Loucy (cell line): ENCODE measurements at regions not wholly inside any gene's neighbourhood (a gene's known extent, or its start where the extent isn't known, plus 50 kb on each side); places are given as distances from the start of the nearest gene placed in this dataset.
"Not testable (repeated sequence)": the region's sequence is repeated elsewhere in the genome, so short reads cannot be mapped to it uniquely, and the experiment has no call there.

Experiments used
- H2AFZ ChIP-seq: fragments of 200-600 bp; sonication (generic); 2 replicates; pipeline ENCODE4 v1.6.0; 2016; ENCODE audit warnings: antibody characterized with exemption, mild to moderate bottlenecking, low read length, moderate library complexity
- H3F3A ChIP-seq: fragments of 200-600 bp; 2 replicates; pipeline ENCODE4 v1.6.0; 2016; ENCODE audit warnings: antibody characterized with exemption, low read depth, mild to moderate bottlenecking
- H3K27me3 ChIP-seq: fragments of 200-600 bp; sonication (generic); 2 replicates; pipeline ENCODE4 v1.6.1; 2014; ENCODE audit warnings: low read length, mild to moderate bottlenecking; ENCODE audit not compliant: insufficient read depth, poor library complexity, severe bottlenecking
- H3K36me3 ChIP-seq: fragments of 200-600 bp; sonication (generic); 2 replicates; pipeline ENCODE4 v1.6.1; 2016; ENCODE audit warnings: low read length; ENCODE audit not compliant: insufficient read depth
- H3K4me1 ChIP-seq: fragments of 200-600 bp; sonication (generic); 2 replicates; pipeline ENCODE4 v1.5.1; 2014; ENCODE audit warnings: low read length, mild to moderate bottlenecking; ENCODE audit not compliant: insufficient read depth, poor library complexity, severe bottlenecking
- H3K4me2 ChIP-seq: fragments of 200-600 bp; sonication (generic); 2 replicates; pipeline ENCODE4 v1.6.0; 2014; ENCODE audit warnings: antibody characterized with exemption, low read length, low read depth, mild to moderate bottlenecking; ENCODE audit not compliant: poor library complexity, severe bottlenecking
- H3K4me3 ChIP-seq: fragments of 200-600 bp; sonication (generic); 2 replicates; pipeline ENCODE4 v1.5.1; 2014; ENCODE audit warnings: low read length, mild to moderate bottlenecking, mixed read lengths; ENCODE audit not compliant: poor library complexity, severe bottlenecking
- H3K79me2 ChIP-seq: fragments of 200-600 bp; sonication (generic); 2 replicates; pipeline ENCODE4 v1.6.1; 2014; ENCODE audit warnings: low read length; ENCODE audit not compliant: insufficient read depth
- H3K9ac ChIP-seq: fragments of 200-600 bp; sonication (generic); 2 replicates; pipeline ENCODE4 v1.6.0; 2014; ENCODE audit warnings: mild to moderate bottlenecking, low read depth, low read length, moderate library complexity; ENCODE audit not compliant: poor library complexity, severe bottlenecking
- H3K9me2 ChIP-seq: fragments of 200-600 bp; sonication (generic); replicated peaks from 2 replicates; pipeline ENCODE4 v1.6.1; 2016; ENCODE audit warnings: low read depth, low read length, mixed read lengths
- H3K9me3 ChIP-seq: fragments of 200-600 bp; sonication (generic); 2 replicates; pipeline ENCODE4 v1.6.1; 2014; ENCODE audit warnings: mild to moderate bottlenecking, antibody characterized with exemption, low read length, low read depth; ENCODE audit not compliant: insufficient read depth
- H4K20me1 ChIP-seq: fragments of 200-600 bp; sonication (generic); 2 replicates; pipeline ENCODE4 v1.6.0; 2014; ENCODE audit warnings: antibody characterized with exemption, low read length, mild to moderate bottlenecking; ENCODE audit not compliant: insufficient read depth, poor library complexity, severe bottlenecking
- EZH2phosphoT487 ChIP-seq: fragments of 200-600 bp; IDR thresholded peaks from 2 replicates; pipeline ENCODE4 v1.6.1; 2018; ENCODE audit warnings: antibody characterized with exemption, mild to moderate bottlenecking, moderate library complexity, borderline replicate concordance
- TF ChIP-seq, protein P1 (sequence below): fragments of 200-600 bp; sonication (generic); conservative IDR thresholded peaks from 2 replicates; pipeline ENCODE4 v1.5.1; 2014; ENCODE audit warnings: mild to moderate bottlenecking, antibody characterized with exemption, low read length

DNA sequence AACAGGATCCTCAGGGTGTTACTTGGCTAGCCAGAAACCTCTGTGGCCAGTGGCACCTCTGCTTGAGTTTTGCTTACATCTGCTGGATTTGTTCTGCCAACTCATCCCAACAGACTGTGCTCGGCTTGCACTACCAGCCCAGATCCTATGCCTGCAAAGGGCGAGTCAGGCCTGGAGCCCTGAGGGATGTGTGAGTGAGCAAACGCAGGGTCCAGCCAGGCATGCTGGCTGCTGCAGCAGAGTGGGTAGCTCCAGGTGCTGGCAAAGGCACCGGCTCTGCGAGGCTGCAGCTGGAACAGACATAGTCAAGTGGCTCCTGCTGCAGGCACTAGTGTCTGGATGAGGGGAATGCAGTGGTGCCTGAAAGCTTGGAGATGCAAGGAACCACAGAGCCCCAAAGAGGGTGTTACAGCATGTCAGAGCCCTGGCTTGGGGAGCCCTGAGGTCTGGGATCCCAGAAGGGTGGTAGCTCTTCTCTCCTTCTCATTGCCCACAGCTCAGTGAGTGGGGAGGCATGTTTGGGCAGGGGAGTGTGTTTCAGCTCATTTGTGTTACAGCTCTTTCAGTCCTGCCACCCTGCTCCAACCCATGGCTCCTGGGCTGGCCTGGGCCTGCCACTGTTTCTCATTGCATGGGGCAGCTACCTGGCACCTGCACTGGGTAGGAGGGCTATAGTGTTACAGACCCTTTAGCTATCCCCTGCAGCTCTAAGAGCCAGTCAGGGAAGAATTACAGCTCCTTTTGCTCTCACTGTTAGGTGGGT, 332.6 kb downstream of the TAF11L14 start:
- Histone ChIP-seq H3K9me2 (no peaks in the 10 kb centered on the region), H3K4me3 (no peak overlapping the region), H3K9me3 (no peaks in the 10 kb centered on the region; the same call in 1 of the 2 replicates), H3K4me2 (no peak overlapping the region), H4K20me1 (no peaks in the 10 kb centered on the region), H3K4me1 (no peaks in the 10 kb centered on the region), H3K36me3 (no peaks in the 10 kb centered on the region), H3K9ac (no peak overlapping the region), H2AFZ (no peak overlapping the region), H3F3A (no peaks in the 10 kb centered on the region), H3K79me2 (no peaks in the 10 kb centered on the region), H3K27me3 (no peaks in the 10 kb centered on the region)
- TF ChIP-seq, protein P1, sequence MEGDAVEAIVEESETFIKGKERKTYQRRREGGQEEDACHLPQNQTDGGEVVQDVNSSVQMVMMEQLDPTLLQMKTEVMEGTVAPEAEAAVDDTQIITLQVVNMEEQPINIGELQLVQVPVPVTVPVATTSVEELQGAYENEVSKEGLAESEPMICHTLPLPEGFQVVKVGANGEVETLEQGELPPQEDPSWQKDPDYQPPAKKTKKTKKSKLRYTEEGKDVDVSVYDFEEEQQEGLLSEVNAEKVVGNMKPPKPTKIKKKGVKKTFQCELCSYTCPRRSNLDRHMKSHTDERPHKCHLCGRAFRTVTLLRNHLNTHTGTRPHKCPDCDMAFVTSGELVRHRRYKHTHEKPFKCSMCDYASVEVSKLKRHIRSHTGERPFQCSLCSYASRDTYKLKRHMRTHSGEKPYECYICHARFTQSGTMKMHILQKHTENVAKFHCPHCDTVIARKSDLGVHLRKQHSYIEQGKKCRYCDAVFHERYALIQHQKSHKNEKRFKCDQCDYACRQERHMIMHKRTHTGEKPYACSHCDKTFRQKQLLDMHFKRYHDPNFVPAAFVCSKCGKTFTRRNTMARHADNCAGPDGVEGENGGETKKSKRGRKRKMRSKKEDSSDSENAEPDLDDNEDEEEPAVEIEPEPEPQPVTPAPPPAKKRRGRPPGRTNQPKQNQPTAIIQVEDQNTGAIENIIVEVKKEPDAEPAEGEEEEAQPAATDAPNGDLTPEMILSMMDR = no peak
- no peak for TF ChIP-seq EZH2phosphoT487

DNA sequence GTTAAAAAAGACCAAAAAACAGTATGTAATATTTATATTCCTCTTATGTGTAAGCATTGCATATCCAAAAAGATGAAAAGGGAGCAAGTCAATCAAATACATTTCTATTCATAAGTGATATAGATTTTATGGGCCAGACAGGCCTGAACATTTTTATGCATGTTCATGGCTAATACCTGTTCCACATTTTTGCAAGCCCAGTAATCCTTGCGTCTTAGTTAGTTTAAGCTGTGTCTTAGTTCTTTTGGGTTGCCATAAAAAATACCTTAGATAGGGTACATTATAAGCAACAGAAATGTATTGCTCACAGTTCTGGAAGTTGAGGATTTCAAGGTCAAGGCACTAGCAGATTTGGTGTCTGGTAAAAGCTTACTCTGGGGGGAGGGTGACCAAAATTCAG, 342.1 kb downstream of the TAF11L14 start:
- TF ChIP-seq, protein P1 = no peak
- no peak for TF ChIP-seq EZH2phosphoT487
- Histone ChIP-seq H4K20me1 (no peaks in the 10 kb centered on the region), H3K9me3 (no peaks in the 10 kb centered on the region), H3F3A (no peaks in the 10 kb centered on the region), H2AFZ (no peak overlapping the region), H3K4me1 (no peaks in the 10 kb centered on the region), H3K36me3 (no peaks in the 10 kb centered on the region), H3K27me3 (no peaks in the 10 kb centered on the region), H3K4me3 (no peak overlapping the region), H3K9me2 (no peaks in the 10 kb centered on the region), H3K4me2 (no peak overlapping the region), H3K9ac (no peak overlapping the region), H3K79me2 (no peaks in the 10 kb centered on the region)

DNA sequence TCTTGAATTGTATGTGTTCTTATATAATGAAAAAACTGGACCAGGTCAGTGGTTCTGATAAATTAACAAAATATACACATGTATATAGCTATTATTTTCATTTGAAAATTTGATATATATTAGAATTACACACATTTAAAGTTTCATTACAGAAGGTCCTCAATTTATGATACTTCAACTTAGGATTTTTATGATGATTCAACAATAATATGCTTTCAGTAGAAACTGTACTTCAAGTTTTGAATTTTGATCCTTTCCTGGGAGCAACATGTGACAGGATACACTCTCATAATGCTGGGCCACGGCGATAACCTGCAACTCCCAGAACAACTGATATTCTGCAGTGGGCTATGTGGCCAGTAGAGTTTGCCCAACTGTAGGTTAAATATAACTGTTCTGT, 344.7 kb downstream of the TAF11L14 start:
- Histone ChIP-seq H3K4me2 (no peak overlapping the region), H3K9me3 (no peaks in the 10 kb centered on the region), H3K9ac (no peak overlapping the region), H3K36me3 (no peaks in the 10 kb centered on the region), H3F3A (no peaks in the 10 kb centered on the region), H3K4me3 (no peak overlapping the region), H3K27me3 (no peaks in the 10 kb centered on the region), H4K20me1 (no peaks in the 10 kb centered on the region), H3K9me2 (no peaks in the 10 kb centered on the region), H3K4me1 (no peaks in the 10 kb centered on the region), H2AFZ (no peak overlapping the region), H3K79me2 (no peaks in the 10 kb centered on the region)
- TF ChIP-seq, protein P1 = no peak
- no peak for TF ChIP-seq EZH2phosphoT487

DNA sequence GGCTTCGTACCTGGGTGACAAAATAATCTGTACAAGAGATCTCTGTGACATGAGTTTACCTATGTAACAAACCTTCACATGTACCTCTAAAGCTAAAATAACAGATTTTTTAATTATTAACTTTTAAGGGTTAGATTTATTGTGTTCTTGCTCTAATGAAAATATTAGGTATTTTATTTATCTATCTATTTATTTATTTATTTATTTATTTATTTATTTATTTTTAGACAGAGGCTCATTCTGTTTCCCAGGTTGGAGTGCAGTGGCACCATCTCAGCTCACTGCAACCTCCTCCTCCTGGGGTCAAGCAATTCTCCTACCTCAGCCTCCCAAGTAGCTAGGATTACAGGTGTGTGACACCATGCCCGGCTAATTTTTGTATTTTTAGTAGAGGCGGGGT, 348.4 kb downstream of the TAF11L14 start:
- not testable (repeated sequence) for H3K9me3 ChIP-seq, H3K27me3 ChIP-seq, H3K36me3 ChIP-seq, H3K4me2 ChIP-seq, H2AFZ ChIP-seq, H3F3A ChIP-seq, H3K4me3 ChIP-seq, H3K9ac ChIP-seq, H3K9me2 ChIP-seq, H3K79me2 ChIP-seq, H4K20me1 ChIP-seq, H3K4me1 ChIP-seq
